Neural progenitor cell (in vitro differentiated cells): ENCODE measurements at regions not wholly inside any gene's neighbourhood (a gene's known extent, or its start where the extent isn't known, plus 50 kb on each side); places are given as distances from the start of the nearest gene placed in this dataset.

Experiments
- DNase-seq: peaks from one replicate; pipeline ENCODE4 v3.0.0-alpha.2; 2016; ENCODE audit warnings: low spot score
- H2AFZ ChIP-seq: fragments of 200-600 bp; sonication (generic); replicated peaks from 2 replicates; pipeline ENCODE4 v1.6.1; 2016; ENCODE audit warnings: antibody characterized with exemption
- H3F3A ChIP-seq: fragments of 200-600 bp; sonication (generic); 2 replicates; pipeline ENCODE4 v1.6.1; 2016; ENCODE audit warnings: antibody characterized with exemption, low read depth
- H3K27ac ChIP-seq: fragments of 200-600 bp; sonication (generic); 2 replicates; pipeline ENCODE4 v1.5.1; 2016; ENCODE audit warnings: mild to moderate bottlenecking
- H3K27me3 ChIP-seq: fragments of 200-600 bp; sonication (generic); 2 replicates; pipeline ENCODE4 v1.6.1; 2016; ENCODE audit warnings: mild to moderate bottlenecking, moderate library complexity
- H3K36me3 ChIP-seq: fragments of 200-600 bp; sonication (generic); 2 replicates; pipeline ENCODE4 v1.5.1; 2016
- H3K4me1 ChIP-seq: fragments of 200-600 bp; sonication (generic); 2 replicates; pipeline ENCODE4 v1.6.1; 2016; ENCODE audit warnings: mixed run types
- H3K4me2 ChIP-seq: fragments of 200-600 bp; sonication (generic); 2 replicates; pipeline ENCODE4 v1.6.1; 2016
- H3K4me3 ChIP-seq: fragments of 200-600 bp; sonication (generic); 2 replicates; pipeline ENCODE4 v1.5.1; 2016
- H3K79me2 ChIP-seq: fragments of 200-600 bp; sonication (generic); 2 replicates; pipeline ENCODE4 v1.6.1; 2016; ENCODE audit warnings: low read depth
- H3K9ac ChIP-seq: fragments of 200-600 bp; sonication (generic); 2 replicates; pipeline ENCODE4 v1.6.1; 2016
- H3K9me3 ChIP-seq: fragments of 200-600 bp; sonication (generic); 2 replicates; pipeline ENCODE4 v1.5.1; 2016; ENCODE audit warnings: low read depth
- H4K20me1 ChIP-seq: fragments of 200-600 bp; sonication (generic); 2 replicates; pipeline ENCODE4 v1.6.1; 2016; ENCODE audit warnings: low read depth
- H3K27ac Mint-ChIP-seq: 3 replicates; pipeline ENCODE4 v1.8.0; 2021; ENCODE audit warnings: mixed read lengths
- H3K27me3 Mint-ChIP-seq: 2 replicates; pipeline ENCODE4 v1.8.0; 2022; ENCODE audit warnings: low read depth, mild to moderate bottlenecking, inconsistent platforms, moderate library complexity, mixed read lengths; ENCODE audit not compliant: insufficient read depth
- H3K36me3 Mint-ChIP-seq: 3 replicates; pipeline ENCODE4 v1.8.0; 2021; ENCODE audit warnings: mixed read lengths
- H3K4me1 Mint-ChIP-seq: 3 replicates; pipeline ENCODE4 v1.8.0; 2021; ENCODE audit warnings: mixed read lengths
- H3K4me3 Mint-ChIP-seq: 3 replicates; pipeline ENCODE4 v1.8.0; 2021; ENCODE audit warnings: mild to moderate bottlenecking, moderate library complexity, mixed read lengths
- H3K9me3 Mint-ChIP-seq: 3 replicates; pipeline ENCODE4 v1.8.0; 2020; ENCODE audit warnings: mixed read lengths
- EZH2 ChIP-seq: fragments of 200-600 bp; sonication (generic); IDR thresholded peaks from 2 replicates; pipeline ENCODE4 v1.6.1; 2017; ENCODE audit warnings: antibody characterized with exemption, mild to moderate bottlenecking, moderate library complexity
- EZH2phosphoT487 ChIP-seq: fragments of 200-600 bp; sonication (generic); IDR thresholded peaks from 2 replicates; pipeline ENCODE4 v1.6.1; 2017; ENCODE audit warnings: antibody characterized with exemption
- TF ChIP-seq, protein P1 (sequence below): fragments of 200-600 bp; sonication (generic); IDR thresholded peaks from 2 replicates; pipeline ENCODE4 v1.5.1; 2017; ENCODE audit warnings: antibody characterized with exemption, mild to moderate bottlenecking

DNA sequence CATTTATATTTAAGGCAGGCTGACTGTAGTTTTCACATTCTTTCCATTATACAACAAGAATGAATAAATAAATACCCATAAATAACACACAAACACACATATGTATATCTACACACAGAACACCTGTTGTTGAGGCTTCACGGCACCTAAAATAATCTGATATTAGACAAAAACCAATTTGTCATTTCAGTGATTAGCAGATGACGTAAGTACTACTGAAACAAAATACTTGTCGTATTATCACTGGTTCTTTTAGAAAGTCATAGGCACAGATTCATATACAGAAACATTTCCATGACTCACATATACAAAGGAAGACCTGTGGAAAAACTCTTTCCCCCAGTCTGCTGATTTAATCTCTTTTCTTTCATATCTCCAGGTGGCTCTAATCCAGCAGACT lies 1113.4 kb upstream of the FANCL start:
- H2AFZ ChIP-seq = no peak overlapping the region
- no peak for DNase-seq
- H3F3A ChIP-seq = no peaks in the 10 kb centered on the region
- no peak overlapping the region for H3K4me3 ChIP-seq
- no peak overlapping the region for H3K9ac ChIP-seq
- no peak for TF ChIP-seq EZH2phosphoT487
- no peak for TF ChIP-seq EZH2
- TF ChIP-seq, protein P1, sequence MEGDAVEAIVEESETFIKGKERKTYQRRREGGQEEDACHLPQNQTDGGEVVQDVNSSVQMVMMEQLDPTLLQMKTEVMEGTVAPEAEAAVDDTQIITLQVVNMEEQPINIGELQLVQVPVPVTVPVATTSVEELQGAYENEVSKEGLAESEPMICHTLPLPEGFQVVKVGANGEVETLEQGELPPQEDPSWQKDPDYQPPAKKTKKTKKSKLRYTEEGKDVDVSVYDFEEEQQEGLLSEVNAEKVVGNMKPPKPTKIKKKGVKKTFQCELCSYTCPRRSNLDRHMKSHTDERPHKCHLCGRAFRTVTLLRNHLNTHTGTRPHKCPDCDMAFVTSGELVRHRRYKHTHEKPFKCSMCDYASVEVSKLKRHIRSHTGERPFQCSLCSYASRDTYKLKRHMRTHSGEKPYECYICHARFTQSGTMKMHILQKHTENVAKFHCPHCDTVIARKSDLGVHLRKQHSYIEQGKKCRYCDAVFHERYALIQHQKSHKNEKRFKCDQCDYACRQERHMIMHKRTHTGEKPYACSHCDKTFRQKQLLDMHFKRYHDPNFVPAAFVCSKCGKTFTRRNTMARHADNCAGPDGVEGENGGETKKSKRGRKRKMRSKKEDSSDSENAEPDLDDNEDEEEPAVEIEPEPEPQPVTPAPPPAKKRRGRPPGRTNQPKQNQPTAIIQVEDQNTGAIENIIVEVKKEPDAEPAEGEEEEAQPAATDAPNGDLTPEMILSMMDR = no peak
- no peak overlapping the region for H3K27ac ChIP-seq
- H4K20me1 ChIP-seq = no peaks in the 10 kb centered on the region
- H3K27ac Mint-ChIP-seq = no peak overlapping the region
- no peak overlapping the region for H3K4me3 Mint-ChIP-seq
- no peaks in the 10 kb centered on the region for H3K4me1 ChIP-seq
- H3K79me2 ChIP-seq = no peaks in the 10 kb centered on the region
- no peaks in the 10 kb centered on the region for H3K27me3 ChIP-seq
- no peaks in the 10 kb centered on the region for H3K36me3 ChIP-seq
- no peaks in the 10 kb centered on the region for H3K27me3 Mint-ChIP-seq
- H3K36me3 Mint-ChIP-seq = no peaks in the 10 kb centered on the region
- no peak overlapping the region for H3K4me2 ChIP-seq
- H3K9me3 Mint-ChIP-seq = peaks cover 12% of the 10 kb centered on the region
- no peaks in the 10 kb centered on the region for H3K9me3 ChIP-seq
- peaks cover 4% of the 10 kb centered on the region for H3K4me1 Mint-ChIP-seq

GRCh38 chr2:59353306-59353921 lies 1112.3 kb upstream of the FANCL start:
- H3F3A ChIP-seq = no peaks in the 10 kb centered on the region
- DNase-seq = no peak
- no peak overlapping the region for H2AFZ ChIP-seq
- Mint-ChIP-seq H3K27ac (no peak overlapping the region), H3K9me3 (peaks cover 12% of the 10 kb centered on the region), H3K36me3 (no peaks in the 10 kb centered on the region), H3K4me1 (peaks cover 4% of the 10 kb centered on the region), H3K27me3 (no peaks in the 10 kb centered on the region), H3K4me3 (no peak overlapping the region)
- H4K20me1 ChIP-seq = no peaks in the 10 kb centered on the region
- no peak overlapping the region for H3K4me2 ChIP-seq
- no peaks in the 10 kb centered on the region for H3K4me1 ChIP-seq
- H3K27me3 ChIP-seq = no peaks in the 10 kb centered on the region
- no peak overlapping the region for H3K9ac ChIP-seq
- no peak overlapping the region for H3K4me3 ChIP-seq
- H3K79me2 ChIP-seq = no peaks in the 10 kb centered on the region
- TF ChIP-seq EZH2phosphoT487 (no peak), EZH2 (no peak)
- TF ChIP-seq, protein P1 = no peak
- no peaks in the 10 kb centered on the region for H3K9me3 ChIP-seq
- H3K36me3 ChIP-seq = no peaks in the 10 kb centered on the region
- H3K27ac ChIP-seq = no peak overlapping the region

DNA sequence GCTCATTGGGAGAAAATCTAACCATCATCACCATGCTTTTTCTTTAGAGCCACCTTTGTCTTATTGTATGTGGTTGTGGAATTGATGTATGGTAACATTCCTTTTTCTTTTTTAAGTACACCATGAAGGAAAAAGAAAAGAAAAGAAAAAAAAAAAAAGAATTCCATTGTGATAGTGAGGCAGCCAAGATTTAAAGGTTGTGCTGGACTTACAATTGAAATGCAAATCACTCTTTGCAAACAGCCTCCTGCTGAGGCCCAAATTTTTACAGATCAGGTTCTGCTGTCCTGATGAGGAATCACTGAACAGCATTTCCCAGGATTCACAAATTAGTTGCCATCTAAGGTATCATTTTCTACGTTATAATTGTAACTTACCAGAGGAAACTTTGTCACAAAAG lies 1101.0 kb upstream of the FANCL start:
- H3K27ac Mint-ChIP-seq = no peak overlapping the region
- Histone ChIP-seq H3K27ac (peak overlapping the region; percentile 54), H3K9me3 (no peaks in the 10 kb centered on the region), H2AFZ (no peak overlapping the region), H3K27me3 (no peaks in the 10 kb centered on the region), H3K36me3 (no peaks in the 10 kb centered on the region), H4K20me1 (no peaks in the 10 kb centered on the region), H3K4me2 (peak overlapping the region; percentile 65), H3K4me3 (peak overlapping the region; percentile 15), H3K4me1 (peaks cover 25% of the 10 kb centered on the region), H3K79me2 (no peaks in the 10 kb centered on the region), H3K9ac (no peak overlapping the region), H3F3A (peaks cover 8% of the 10 kb centered on the region)
- no peaks in the 10 kb centered on the region for H3K27me3 Mint-ChIP-seq
- H3K36me3 Mint-ChIP-seq = no peaks in the 10 kb centered on the region
- peak; percentile 70 for DNase-seq
- no peak overlapping the region for H3K4me3 Mint-ChIP-seq
- no peaks in the 10 kb centered on the region for H3K9me3 Mint-ChIP-seq
- TF ChIP-seq EZH2phosphoT487 (no peak), EZH2 (no peak)
- TF ChIP-seq, protein P1 = no peak
- peaks cover 21% of the 10 kb centered on the region for H3K4me1 Mint-ChIP-seq
